IMR-90 (cell line): ENCODE measurements at regions not wholly inside any gene's neighbourhood (a gene's known extent, or its start where the extent isn't known, plus 50 kb on each side); places are given as distances from the start of the nearest gene placed in this dataset.

Experiments
- BHLHE40 ChIP-seq: fragments of 150-350 bp; IDR thresholded peaks from 2 replicates; pipeline ENCODE4 v1.6.1; 2016; ENCODE audit warnings: mild to moderate bottlenecking, low read depth, low read length
- CHD1 ChIP-seq: IDR thresholded peaks from 2 replicates; pipeline ENCODE4 v1.6.1; 2012; ENCODE audit warnings: low read depth, low read length, improper control_type of control experiment
- CTCF ChIP-seq: conservative IDR thresholded peaks from 2 replicates; pipeline ENCODE4 v1.5.1; 2012; ENCODE audit warnings: mild to moderate bottlenecking, low read depth, low read length, improper control_type of control experiment
- ELK1 ChIP-seq: fragments of 150-350 bp; IDR thresholded peaks from 2 replicates; pipeline ENCODE4 v1.6.1; 2016; ENCODE audit warnings: low read depth, mild to moderate bottlenecking, low read length, moderate library complexity, borderline replicate concordance
- MXI1 ChIP-seq: IDR thresholded peaks from 2 replicates; pipeline ENCODE4 v1.6.1; 2012; ENCODE audit warnings: low read depth, mild to moderate bottlenecking, low read length, moderate library complexity, borderline replicate concordance
- POLR2A ChIP-seq: IDR thresholded peaks from 2 replicates; pipeline ENCODE4 v1.6.1; 2012; ENCODE audit warnings: mild to moderate bottlenecking, low read depth, low read length
- RAD21 ChIP-seq: IDR thresholded peaks from 2 replicates; pipeline ENCODE4 v1.6.1; 2012; ENCODE audit warnings: low read length, improper control_type of control experiment
- RFX5 ChIP-seq: IDR thresholded peaks from 2 replicates; pipeline ENCODE4 v1.8.0; 2012; ENCODE audit warnings: low read depth, mild to moderate bottlenecking, low read length, moderate library complexity
- USF2 ChIP-seq: fragments of 150-350 bp; IDR thresholded peaks from 2 replicates; pipeline ENCODE4 v1.6.1; 2017; ENCODE audit warnings: mild to moderate bottlenecking, antibody characterized with exemption, low read length, low read depth

- TF ChIP-seq MXI1 (no peak), CTCF (no peak), BHLHE40 (no peak), RAD21 (no peak), USF2 (no peak), RFX5 (no peak), CHD1 (no peak), POLR2A (no peak), ELK1 (no peak)
These were observed 187.5 kb downstream of the IRF8 start for GRCh38 chr16:86086471-86086870.
